Upper lobe of left lung (tissue), 6 donors: ENCODE measurements at regions not wholly inside any gene's neighbourhood (a gene's known extent, or its start where the extent isn't known, plus 50 kb on each side); places are given as distances from the start of the nearest gene placed in this dataset.
"Not testable (repeated sequence)": the region's sequence is repeated elsewhere in the genome, so short reads cannot be mapped to it uniquely, and the experiment has no call there.

Source experiments
- ATAC-seq, 2 donors: fragments of 200-7000 bp; cut with Tn5 transposase; one replicate each; pipeline ENCODE4 v1.9.1; 2022; ENCODE audit warnings: mild to moderate bottlenecking in 2 of 2, moderate library complexity in 2 of 2; ENCODE audit not compliant: low FRiP score in 2 of 2
- DNase-seq, 2 donors: peaks; one replicate each; pipeline ENCODE4 v3.0.0-alpha.2; 2019 to 2020
- H3K27ac ChIP-seq, 4 donors: fragments of 200-600 bp; sonication (generic); one replicate each; pipeline ENCODE4 v1.5.1; 2016 to 2019
- H3K27me3 ChIP-seq, 4 donors: fragments of 200-600 bp; sonication (generic); one replicate each; pipeline ENCODE4 v1.5.1; 2017 to 2019
- H3K36me3 ChIP-seq, 4 donors: fragments of 200-600 bp; sonication (generic); one replicate each; pipeline ENCODE4 v1.5.1; 2016 to 2019
- H3K4me1 ChIP-seq, 4 donors: fragments of 200-600 bp; sonication (generic); one replicate each; pipeline ENCODE4 v1.5.1; 2018 to 2019
- H3K4me3 ChIP-seq, 4 donors: fragments of 200-600 bp; sonication (generic); one replicate each; pipeline ENCODE4 v1.5.1; 2017 to 2019; ENCODE audit warnings: mild to moderate bottlenecking in 2 of 4, moderate library complexity in 1 of 4
- H3K9me3 ChIP-seq, 4 donors: fragments of 200-600 bp; sonication (generic); one replicate each; pipeline ENCODE4 v1.5.1; 2018 to 2019
- EP300 ChIP-seq, 4 donors: sonication (generic); formaldehyde crosslinking; IDR thresholded peaks; one replicate each; pipeline ENCODE4 v1.5.1; 2017; ENCODE audit warnings: antibody characterized with exemption in 4 of 4, control low read depth in 2 of 4
- POLR2A ChIP-seq, 4 donors: fragments of 450-650 bp; IDR thresholded peaks; one replicate each; pipeline ENCODE4 v1.5.1; 2016 to 2017; ENCODE audit warnings: antibody characterized with exemption in 4 of 4, mild to moderate bottlenecking in 2 of 4
- POLR2AphosphoS5 ChIP-seq, 2 donors: sonication (generic); formaldehyde crosslinking; IDR thresholded peaks; one replicate each; pipeline ENCODE4 v1.5.1; 2017; ENCODE audit warnings: antibody characterized with exemption in 2 of 2
- WGBS, 2 donors: methylation state at CpG; one replicate each; pipeline ENCODE4 v1.1.5; 2017 to 2018; 5-methylcytosine and 5-hydroxymethylcytosine counted together
- TF ChIP-seq, protein P1 (sequence below), 6 experiments: fragments of 450-650 bp in 4 of 6; fragments of 200-600 bp in 2 of 6; sonication (generic) in 2 of 6; IDR thresholded peaks; one replicate each; pipeline ENCODE4 v1.5.1; 2016 to 2019; ENCODE audit warnings: antibody characterized with exemption in 6 of 6
- donor health status: DM: no; HTN: no; CAD: no; lungs with moderate emphysema.
- donor health status: DM: no; HTN: yes; CAD: no; lungs with severe emphysema.

- WGBS, 2 donors: 83 to 88% methylated on average over 4 of the region's 4 CpGs
- no peak for TF ChIP-seq POLR2A (IDR thresholded peaks at IDR 0.05)
- TF ChIP-seq POLR2AphosphoS5 (IDR thresholded peaks at IDR 0.05): no peak
- TF ChIP-seq, protein P1, sequence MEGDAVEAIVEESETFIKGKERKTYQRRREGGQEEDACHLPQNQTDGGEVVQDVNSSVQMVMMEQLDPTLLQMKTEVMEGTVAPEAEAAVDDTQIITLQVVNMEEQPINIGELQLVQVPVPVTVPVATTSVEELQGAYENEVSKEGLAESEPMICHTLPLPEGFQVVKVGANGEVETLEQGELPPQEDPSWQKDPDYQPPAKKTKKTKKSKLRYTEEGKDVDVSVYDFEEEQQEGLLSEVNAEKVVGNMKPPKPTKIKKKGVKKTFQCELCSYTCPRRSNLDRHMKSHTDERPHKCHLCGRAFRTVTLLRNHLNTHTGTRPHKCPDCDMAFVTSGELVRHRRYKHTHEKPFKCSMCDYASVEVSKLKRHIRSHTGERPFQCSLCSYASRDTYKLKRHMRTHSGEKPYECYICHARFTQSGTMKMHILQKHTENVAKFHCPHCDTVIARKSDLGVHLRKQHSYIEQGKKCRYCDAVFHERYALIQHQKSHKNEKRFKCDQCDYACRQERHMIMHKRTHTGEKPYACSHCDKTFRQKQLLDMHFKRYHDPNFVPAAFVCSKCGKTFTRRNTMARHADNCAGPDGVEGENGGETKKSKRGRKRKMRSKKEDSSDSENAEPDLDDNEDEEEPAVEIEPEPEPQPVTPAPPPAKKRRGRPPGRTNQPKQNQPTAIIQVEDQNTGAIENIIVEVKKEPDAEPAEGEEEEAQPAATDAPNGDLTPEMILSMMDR (IDR thresholded peaks at IDR 0.05): no peak
- no peak for TF ChIP-seq EP300 (IDR thresholded peaks at IDR 0.05)
- H3K4me3 ChIP-seq: no peak overlapping the region
- no peaks in the 10 kb centered on the region for H3K9me3 ChIP-seq
- no peaks in the 10 kb centered on the region for H3K4me1 ChIP-seq
- no peak overlapping the region for H3K27ac ChIP-seq
- ATAC-seq (no peak), DNase-seq (no peak)
- H3K36me3 ChIP-seq: no peaks in the 10 kb centered on the region
- H3K27me3 ChIP-seq: no peaks in the 10 kb centered on the region
Measured at GRCh38 chr15:92749946-92750345, 94.4 kb upstream of the FAM174B start.

DNA sequence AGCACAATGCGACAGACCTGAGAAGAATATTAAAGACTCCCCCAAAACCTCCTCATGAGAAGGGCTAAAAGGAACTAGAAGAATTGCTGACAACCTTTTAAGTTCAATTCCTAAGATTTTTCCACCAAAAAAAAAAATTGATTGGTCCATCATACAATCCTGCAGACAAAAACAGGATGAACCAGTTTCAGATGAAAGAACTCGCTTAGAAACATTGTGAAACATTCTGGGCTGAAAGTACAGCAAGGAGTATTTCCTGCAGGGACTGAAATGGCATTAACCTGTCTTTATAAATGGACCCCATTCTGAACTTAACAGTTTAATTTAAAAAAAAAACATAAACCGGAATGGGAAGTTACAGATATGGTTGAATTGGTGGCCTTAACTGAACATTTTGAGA, 96.0 kb upstream of the FAM174B start:
- no peaks in the 10 kb centered on the region for H3K27me3 ChIP-seq
- H3K4me3 ChIP-seq: no peak overlapping the region
- peak overlapping the region in 1 of 4 donors; percentile 13 for H3K27ac ChIP-seq
- DNase-seq (no peak), ATAC-seq (no peak)
- H3K36me3 ChIP-seq: no peaks in the 10 kb centered on the region
- 61 to 70% methylated on average over 3 of the region's 3 CpGs for WGBS, 2 donors
- H3K4me1 ChIP-seq: no peaks in the 10 kb centered on the region
- TF ChIP-seq POLR2AphosphoS5 (IDR thresholded peaks at IDR 0.05): no peak
- TF ChIP-seq POLR2A (IDR thresholded peaks at IDR 0.05): no peak
- no peak for TF ChIP-seq EP300 (IDR thresholded peaks at IDR 0.05)
- TF ChIP-seq, protein P1 (IDR thresholded peaks at IDR 0.05): no peak
- no peaks in the 10 kb centered on the region for H3K9me3 ChIP-seq

DNA sequence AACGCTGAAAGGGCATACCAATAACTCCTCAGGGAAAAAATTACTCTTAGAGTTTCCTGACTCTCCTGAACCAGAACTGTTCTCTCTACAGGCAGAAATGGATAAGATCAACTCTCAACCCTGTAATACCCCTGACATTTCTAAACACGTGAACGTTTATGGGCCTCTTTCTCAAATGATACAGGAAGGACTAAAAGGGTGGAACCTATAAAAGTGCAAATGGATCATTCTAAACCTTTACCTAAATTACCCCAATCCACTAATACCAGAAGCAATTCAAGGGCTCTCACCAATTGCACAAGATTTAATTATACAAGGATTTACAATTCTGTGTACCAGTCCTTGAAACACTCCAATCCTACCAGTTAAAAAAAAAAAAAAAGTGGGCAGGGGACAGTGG, 98.0 kb upstream of the FAM174B start:
- TF ChIP-seq POLR2AphosphoS5 (IDR thresholded peaks at IDR 0.05) (no peak), POLR2A (IDR thresholded peaks at IDR 0.05) (no peak)
- TF ChIP-seq, protein P1 (IDR thresholded peaks at IDR 0.05): no peak
- Histone ChIP-seq H3K9me3 (no peaks in the 10 kb centered on the region), H3K27me3 (no peaks in the 10 kb centered on the region), H3K4me1 (no peaks in the 10 kb centered on the region), H3K36me3 (no peaks in the 10 kb centered on the region), H3K4me3 (no peak overlapping the region), H3K27ac (no peak overlapping the region)
- ATAC-seq: no peak
- no peak for DNase-seq
- 50 to 79% methylated on average over 3 of the region's 3 CpGs for WGBS, 2 donors

DNA sequence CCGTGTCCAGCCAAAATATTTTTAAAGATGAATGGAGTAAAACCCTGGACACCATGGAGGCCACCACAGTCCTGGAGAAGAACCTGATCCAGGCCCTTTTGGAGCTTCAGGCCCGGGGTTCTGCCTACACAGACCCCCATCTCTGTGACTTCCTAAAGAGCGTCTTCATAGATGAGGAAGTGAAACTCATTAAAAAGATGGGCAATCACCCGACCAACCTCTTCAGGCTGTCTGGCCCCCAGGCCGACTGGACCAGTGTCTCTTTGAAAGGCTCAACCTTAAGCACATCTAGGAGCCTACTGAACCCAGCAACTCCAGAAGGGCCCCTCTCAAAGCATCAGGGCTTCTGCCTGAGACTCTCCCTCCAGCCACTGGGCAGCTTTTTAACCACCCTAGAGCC, 107.9 kb upstream of the FAM174B start:
- no peak overlapping the region for H3K27ac ChIP-seq
- H3K4me1 ChIP-seq: no peaks in the 10 kb centered on the region
- no peaks in the 10 kb centered on the region for H3K36me3 ChIP-seq
- no peaks in the 10 kb centered on the region for H3K9me3 ChIP-seq
- ATAC-seq (no peak), DNase-seq (no peak)
- no peaks in the 10 kb centered on the region for H3K27me3 ChIP-seq
- TF ChIP-seq POLR2AphosphoS5 (IDR thresholded peaks at IDR 0.05): no peak
- no peak for TF ChIP-seq EP300 (IDR thresholded peaks at IDR 0.05)
- H3K4me3 ChIP-seq: no peak overlapping the region
- WGBS, 2 donors: 92 to 95% methylated on average over 4 to 5 of the region's 5 CpGs

DNA sequence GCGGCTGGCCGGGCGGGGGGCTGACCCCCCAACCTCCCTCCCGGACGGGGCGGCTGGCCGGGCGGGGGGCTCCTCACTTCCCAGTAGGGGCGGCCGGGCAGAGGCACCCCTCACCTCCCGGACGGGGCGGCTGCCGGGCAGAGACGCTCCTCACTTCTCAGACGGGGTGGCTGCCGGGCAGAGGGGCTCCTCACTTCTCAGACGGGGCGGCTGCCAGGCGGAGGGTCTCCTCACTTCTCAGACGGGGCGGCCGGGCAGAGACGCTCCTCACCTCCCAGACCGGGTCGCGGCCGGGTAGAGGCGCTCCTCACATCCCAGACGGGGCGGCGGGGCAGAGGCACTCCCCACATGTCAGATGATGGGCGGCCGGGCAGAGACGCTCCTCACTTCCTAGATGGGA, 112.6 kb upstream of the FAM174B start:
- not testable (repeated sequence) for H3K4me3 ChIP-seq, H3K27me3 ChIP-seq, H3K9me3 ChIP-seq, H3K36me3 ChIP-seq, ATAC-seq, H3K27ac ChIP-seq, H3K4me1 ChIP-seq
- peak in 1 of 2 donors; percentile 58 for DNase-seq
- WGBS, 2 donors: 94% methylated on average over 8 of the region's 35 CpGs; no CpG with 5 or more reads in 1 of the 2 donors

GRCh38 chr15:92770641-92771040, 115.1 kb upstream of the FAM174B start:
- H3K36me3 ChIP-seq: no peaks in the 10 kb centered on the region
- WGBS, 2 donors: 65 to 74% methylated on average over 3 of the region's 3 CpGs
- DNase-seq (no peak), ATAC-seq (no peak)
- H3K4me1 ChIP-seq: no peaks in the 10 kb centered on the region
- TF ChIP-seq EP300 (IDR thresholded peaks at IDR 0.05): no peak
- no peak for TF ChIP-seq POLR2A (IDR thresholded peaks at IDR 0.05)
- TF ChIP-seq, protein P1 (IDR thresholded peaks at IDR 0.05): no peak
- TF ChIP-seq POLR2AphosphoS5 (IDR thresholded peaks at IDR 0.05): no peak
- H3K9me3 ChIP-seq: no peaks in the 10 kb centered on the region
- no peaks in the 10 kb centered on the region for H3K27me3 ChIP-seq
- no peak overlapping the region for H3K4me3 ChIP-seq
- H3K27ac ChIP-seq: no peak overlapping the region
